GM12878 (cell line): ENCODE measurements at regions not wholly inside any gene's neighbourhood (a gene's known extent, or its start where the extent isn't known, plus 50 kb on each side); places are given as distances from the start of the nearest gene placed in this dataset.

Experiments used
- ATAC-seq: fragments of 200-7000 bp; cut with Tn5 transposase; 3 replicates; pipeline ENCODE4 v1.9.1; 2020; ENCODE audit warnings: mild to moderate bottlenecking, moderate library complexity
- BruUV-seq: library from RNA; stranded (reverse); fragments of 400-500 nt; replicated peaks from 2 replicates; lab custom pipeline; 2021; lab: Mats Ljungman, UMichigan
- CTCF ChIA-PET: fragments of 300-600 bp; sonication (Branson Sonifier 250); formaldehyde crosslinking; extraction: SDS; loops from one replicate; lab custom pipeline; 2021; ENCODE audit warnings: inconsistent platforms; lab: Yijun Ruan, JAX
- POLR2A ChIA-PET: fragments of 350-600 bp; formaldehyde crosslinking; extraction: SDS; loops from one replicate; lab custom pipeline; 2021; ENCODE audit warnings: inconsistent platforms; lab: Charles Lee
- RAD21 ChIA-PET: fragments of 300-600 bp; sonication (Branson Sonifier 250); formaldehyde crosslinking; loops from one replicate; lab custom pipeline; 2023; ENCODE audit warnings: antibody characterized with exemption; ENCODE audit not compliant: unreplicated experiment; lab: Charles Lee
- SMC1A ChIA-PET: fragments of 300-600 bp; sonication (Branson Sonifier 250); formaldehyde crosslinking; loops from one replicate; lab custom pipeline; 2023; ENCODE audit not compliant: unreplicated experiment, uncharacterized antibody; lab: Charles Lee
- DNase-seq: peaks from one replicate; pipeline ENCODE4 v3.0.0-alpha.2; 2011; ENCODE audit warnings: low read depth, low spot score
- FAIRE-seq: peaks from 3 replicates; lab custom pipeline; 2011; peaks lifted over from hg19 to GRCh38; lab: Jason Lieb, UNC
- H2AFZ ChIP-seq: 2 replicates; pipeline ENCODE4 v1.6.0; 2011; ENCODE audit warnings: low read depth, low read length, control low read depth; ENCODE audit not compliant: control insufficient read depth
- H3K27ac ChIP-seq: 2 replicates; pipeline ENCODE4 v1.5.1; 2011; ENCODE audit warnings: control low read depth; ENCODE audit not compliant: control insufficient read depth, insufficient read depth
- H3K27me3 ChIP-seq, 2 experiments: replicated peaks in 1 of 2; 2 replicates each; pipeline versions ENCODE4 v1.6.0 to v1.6.1; 2011; ENCODE audit warnings: low read length in 1 of 2; ENCODE audit not compliant: control insufficient read depth in 2 of 2, insufficient read depth in 2 of 2
- H3K36me3 ChIP-seq, 2 experiments: 2 replicates each; pipeline ENCODE4 v1.5.1; 2011; ENCODE audit warnings: low read length in 1 of 2; ENCODE audit not compliant: control insufficient read depth in 2 of 2, insufficient read depth in 2 of 2
- H3K4me1 ChIP-seq: 2 replicates; pipeline ENCODE4 v1.6.1; 2011; ENCODE audit warnings: mild to moderate bottlenecking, low read length, moderate library complexity, mixed read lengths; ENCODE audit not compliant: control insufficient read depth, insufficient read depth
- H3K4me2 ChIP-seq: 2 replicates; pipeline ENCODE4 v1.6.0; 2011; ENCODE audit warnings: control low read depth; ENCODE audit not compliant: control insufficient read depth, insufficient read depth
- H3K4me3 ChIP-seq: fragments of 200-600 bp; sonication (generic); 2 replicates; pipeline ENCODE4 v1.5.1; 2016
- H3K79me2 ChIP-seq: 2 replicates; pipeline ENCODE4 v1.6.0; 2011; ENCODE audit warnings: low read length; ENCODE audit not compliant: control insufficient read depth, insufficient read depth
- H3K9ac ChIP-seq: 2 replicates; pipeline ENCODE4 v1.8.0; 2011; ENCODE audit warnings: low read length, control low read depth, mixed read lengths; ENCODE audit not compliant: control insufficient read depth, insufficient read depth
- H3K9me3 ChIP-seq: replicated peaks from 3 replicates; pipeline ENCODE4 v1.5.1; 2011; ENCODE audit warnings: mild to moderate bottlenecking, low read length; ENCODE audit not compliant: control insufficient read depth, insufficient read depth
- H4K20me1 ChIP-seq: 2 replicates; pipeline ENCODE4 v1.6.0; 2011; ENCODE audit not compliant: control insufficient read depth, insufficient read depth
- ATF2 ChIP-seq: IDR thresholded peaks from 2 replicates; pipeline ENCODE4 v1.6.1; 2012; ENCODE audit warnings: low read length, inconsistent platforms
- BCL11A ChIP-seq: IDR thresholded peaks from 2 replicates; pipeline ENCODE4 v1.6.1; 2011; ENCODE audit warnings: low read depth, low read length
- CBX5 ChIP-seq: sonication (generic); IDR thresholded peaks from 2 replicates; pipeline ENCODE4 v1.6.1; 2016; ENCODE audit warnings: low read depth, moderate library complexity, mild to moderate bottlenecking, inconsistent platforms
- HCFC1 ChIP-seq: fragments of 150-350 bp; IDR thresholded peaks from 2 replicates; pipeline ENCODE4 v1.6.1; 2014; ENCODE audit warnings: low read length
- IKZF2 ChIP-seq, 2 experiments: fragments of 450-650 bp; IDR thresholded peaks; 2 replicates each; pipeline ENCODE4 v1.6.1; 2017; ENCODE audit warnings: mild to moderate bottlenecking in 2 of 2, moderate library complexity in 2 of 2
- KDM1A ChIP-seq: fragments of 200-600 bp; sonication (generic); IDR thresholded peaks from 2 replicates; pipeline ENCODE4 v1.6.1; 2016; ENCODE audit warnings: borderline replicate concordance
- MYB ChIP-seq: fragments of 150-350 bp; IDR thresholded peaks from 2 replicates; pipeline ENCODE4 v1.6.1; 2014; ENCODE audit warnings: mild to moderate bottlenecking, low read depth, low read length, borderline replicate concordance
- NFXL1 ChIP-seq: fragments of 450-650 bp; IDR thresholded peaks from 2 replicates; pipeline ENCODE4 v1.6.1; 2017; ENCODE audit warnings: antibody characterized with exemption, mild to moderate bottlenecking, borderline replicate concordance
- POU2F2 ChIP-seq: IDR thresholded peaks from 3 replicates; pipeline ENCODE4 v1.6.1; 2011; ENCODE audit warnings: low read depth, mild to moderate bottlenecking, low read length, borderline replicate concordance
- RCOR1 ChIP-seq: conservative IDR thresholded peaks from 2 replicates; pipeline ENCODE4 v1.6.1; 2012; ENCODE audit warnings: low read depth, low read length, improper control_type of control experiment
- SMAD5 ChIP-seq: IDR thresholded peaks from 2 replicates; pipeline ENCODE4 v1.6.1; 2016; ENCODE audit warnings: antibody characterized with exemption, low read depth
- TBL1XR1 ChIP-seq: IDR thresholded peaks from 2 replicates; pipeline ENCODE4 v1.6.1; 2012; ENCODE audit warnings: low read depth, low read length, improper control_type of control experiment
- TCF7 ChIP-seq: IDR thresholded peaks from 2 replicates; pipeline ENCODE4 v1.6.1; 2014; ENCODE audit warnings: antibody characterized with exemption, borderline replicate concordance
- USF2 ChIP-seq: IDR thresholded peaks from 2 replicates; pipeline ENCODE4 v1.6.1; 2011; ENCODE audit warnings: low read depth, low read length, improper control_type of control experiment, borderline replicate concordance
- ZNF24 ChIP-seq: fragments of 450-650 bp; IDR thresholded peaks from 2 replicates; pipeline ENCODE4 v1.6.1; 2017; ENCODE audit warnings: antibody characterized with exemption, mild to moderate bottlenecking
- ZNF384 ChIP-seq: IDR thresholded peaks from 2 replicates; pipeline ENCODE4 v1.6.1; 2012; ENCODE audit warnings: low read depth, mild to moderate bottlenecking, low read length, improper control_type of control experiment, borderline replicate concordance
- WGBS: methylation state at CpG from one replicate; pipeline ENCODE4 v1.1.6; 2016; ENCODE audit warnings: low lambda C conversion rate; ENCODE audit not compliant: insufficient replicate concordance, insufficient coverage; ENCODE audit errors: missing lambda C conversion rate; 5-methylcytosine and 5-hydroxymethylcytosine counted together
- in situ Hi-C: fragments of 300-500 bp; cut with MboI; formaldehyde crosslinking; loops from 9 replicates; pipeline ENCODE4 v1.14.3; 2018; ENCODE audit warnings: mixed read lengths
- intact Hi-C: fragments of 100-400 bp; cut with micrococcal nuclease; formaldehyde crosslinking; loops from one replicate; pipeline ENCODE4 v1.14.2; 2022; ENCODE audit not compliant: unreplicated experiment

DNA sequence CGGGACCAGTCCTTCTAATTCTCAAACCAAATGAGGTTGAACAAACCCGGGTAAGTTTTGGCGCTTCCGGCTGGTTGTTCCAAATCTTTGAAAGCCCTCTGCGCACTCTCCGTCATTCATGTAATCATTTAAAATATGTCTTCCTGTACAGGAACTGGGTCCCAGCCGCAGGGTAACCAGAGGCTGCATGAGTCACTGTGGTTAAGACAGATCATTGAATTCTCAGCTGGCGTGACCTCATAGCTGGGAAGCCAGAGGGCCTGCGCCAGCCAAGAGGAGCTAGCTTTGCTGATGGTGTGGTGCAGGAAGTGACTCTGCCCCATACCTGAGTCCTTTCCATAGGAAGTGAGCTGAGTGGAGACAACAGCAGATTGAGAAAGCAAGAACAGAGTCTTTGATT, 135.2 kb downstream of the TSHZ3 start:
- no peak for FAIRE-seq
- ChIA-PET SMC1A (no interaction called here), POLR2A (no interaction called here), RAD21 (no interaction called here), CTCF (no interaction called here)
- DNase-seq: no peak
- WGBS: under 1% methylated on average over 9 of the region's 9 CpGs
- no peaks in the 10 kb centered on the region for H3K27me3 ChIP-seq
- no peak for TF ChIP-seq TCF7
- TF ChIP-seq ATF2: no peak
- TF ChIP-seq RCOR1: no peak
- no peak for TF ChIP-seq ZNF24
- no peak for TF ChIP-seq CBX5
- no peak for TF ChIP-seq POU2F2
- no peak for TF ChIP-seq BCL11A
- no peak for TF ChIP-seq NFXL1
- TF ChIP-seq SMAD5: no peak
- no peak overlapping the region for H2AFZ ChIP-seq
- in situ Hi-C loops (no loop called here), intact Hi-C loops (no loop called here)
- no peaks in the 10 kb centered on the region for H4K20me1 ChIP-seq
- BruUV-seq: no TSS peak
- no peak overlapping the region for H3K9ac ChIP-seq
- no peak for ATAC-seq
- H3K36me3 ChIP-seq: no peaks in the 10 kb centered on the region
- H3K4me3 ChIP-seq: no peak overlapping the region
- no peaks in the 10 kb centered on the region for H3K9me3 ChIP-seq
- no peaks in the 10 kb centered on the region for H3K79me2 ChIP-seq
- no peak overlapping the region for H3K27ac ChIP-seq
- H3K4me1 ChIP-seq: no peaks in the 10 kb centered on the region
- H3K4me2 ChIP-seq: no peak overlapping the region

DNA sequence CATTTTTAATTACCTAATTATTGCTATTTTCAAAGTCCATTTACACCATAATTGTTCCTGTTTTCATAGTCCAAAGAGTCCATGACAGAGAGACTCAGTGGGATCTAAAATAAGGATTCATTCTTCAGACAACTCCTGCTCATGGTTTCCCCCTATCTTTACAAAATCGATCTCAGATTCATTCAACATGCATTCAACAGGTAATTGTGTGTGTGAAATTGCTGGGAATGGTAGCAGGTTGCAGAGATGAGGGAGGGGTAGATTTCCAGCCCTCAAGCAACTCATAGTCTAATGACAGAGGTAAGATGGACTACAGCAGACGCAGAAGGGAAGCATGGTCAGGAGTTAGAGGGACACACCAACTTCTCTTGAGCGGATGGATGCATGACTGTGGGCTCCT, 138.1 kb downstream of the TSHZ3 start:
- DNase-seq (no peak), FAIRE-seq (no peak), ATAC-seq (no peak)
- no peak overlapping the region for H3K4me2 ChIP-seq
- no peak overlapping the region for H3K27ac ChIP-seq
- intact Hi-C loops (no loop called here), in situ Hi-C loops (no loop called here)
- no peak overlapping the region for H3K4me3 ChIP-seq
- ChIA-PET RAD21 (no interaction called here), CTCF (no interaction called here), SMC1A (interaction anchor here (0.6 kb wide), 1 partner anchor 15 kb away, joined by 4 read pairs; no protein-coding TSS in a partner anchor), POLR2A (no interaction called here)
- H3K36me3 ChIP-seq: no peaks in the 10 kb centered on the region
- H4K20me1 ChIP-seq: no peaks in the 10 kb centered on the region
- H3K4me1 ChIP-seq: no peaks in the 10 kb centered on the region
- H3K9me3 ChIP-seq: no peaks in the 10 kb centered on the region
- BruUV-seq: no TSS peak
- no peak overlapping the region for H2AFZ ChIP-seq
- H3K9ac ChIP-seq: no peak overlapping the region
- H3K79me2 ChIP-seq: no peaks in the 10 kb centered on the region
- 0% methylated on average over 3 of the region's 3 CpGs for WGBS
- no peaks in the 10 kb centered on the region for H3K27me3 ChIP-seq
- TF ChIP-seq POU2F2 (no peak), TBL1XR1 (no peak), ZNF384 (no peak), MYB (no peak), KDM1A (no peak), IKZF2 (IDR thresholded peaks at IDR 0.05) (no peak), HCFC1 (no peak), USF2 (no peak)
